T-cell (primary cell): ENCODE measurements at regions not wholly inside any gene's neighbourhood (a gene's known extent, or its start where the extent isn't known, plus 50 kb on each side); places are given as distances from the start of the nearest gene placed in this dataset.

Experiments
- ATAC-seq, 4 experiments: fragments of 200-7000 bp in 3 of 4; fragments of 150-1000 bp in 1 of 4; cut with Tn5 transposase; replicated peaks in 1 of 4; 1 replicate in 3 of 4; 2 replicates in 1 of 4; pipeline ENCODE4 v1.10.0; 2021; ENCODE audit warnings: moderate library complexity in 3 of 4, mild to moderate bottlenecking in 2 of 4, moderate number of reproducible peaks in 1 of 4
- CTCF ChIA-PET, 2 donors: fragments of 300-600 bp; sonication (Branson Sonifier 250); formaldehyde crosslinking; loops; one replicate each; lab custom pipeline; 2022; ENCODE audit warnings: antibody characterized with exemption in 2 of 2; lab: Charles Lee
- POLR2A ChIA-PET, 2 donors: fragments of 300-600 bp; sonication (Branson Sonifier 250); formaldehyde crosslinking; loops; one replicate each; lab custom pipeline; 2022; ENCODE audit warnings: antibody characterized with exemption in 2 of 2; lab: Charles Lee
- DNase-seq, 35 experiments: peaks; one replicate each; pipeline versions ENCODE4 v3.0.0 to v3.0.0-alpha.2; 2013 to 2023
- H3K27ac ChIP-seq: one replicate; pipeline ENCODE4 v1.5.1; 2013; ENCODE audit warnings: low read length
- H3K27me3 ChIP-seq, 2 experiments: replicated peaks in 1 of 2; 1 replicate in 1 of 2; 2 replicates in 1 of 2; pipeline versions ENCODE4 v1.6.1 to v1.7.0; 2013; ENCODE audit warnings: low read length in 1 of 2, mixed read lengths in 1 of 2; ENCODE audit not compliant: control insufficient read depth in 2 of 2, insufficient read depth in 2 of 2; ENCODE audit errors: extremely low read depth in 1 of 2
- H3K36me3 ChIP-seq, 2 donors: 1 replicate in 1 of 2; 2 replicates in 1 of 2; pipeline versions ENCODE4 v1.6.1 to v1.7.0; 2013; ENCODE audit warnings: low read length in 1 of 2; ENCODE audit not compliant: control insufficient read depth in 2 of 2, insufficient read depth in 1 of 2; ENCODE audit errors: extremely low read depth in 1 of 2
- H3K4me1 ChIP-seq, 2 experiments: 1 replicate in 1 of 2; 2 replicates in 1 of 2; pipeline versions ENCODE4 v1.6.1 to v1.7.0; 2013; ENCODE audit warnings: low read length in 2 of 2, mixed read lengths in 1 of 2; ENCODE audit not compliant: insufficient read depth in 2 of 2, control insufficient read depth in 1 of 2; ENCODE audit errors: extremely low read depth in 1 of 2
- H3K4me3 ChIP-seq, 2 donors: 1 replicate in 1 of 2; 2 replicates in 1 of 2; pipeline versions ENCODE4 v1.5.1 to v1.7.0; 2013; ENCODE audit warnings: mild to moderate bottlenecking in 2 of 2, low read length in 1 of 2, moderate library complexity in 1 of 2; ENCODE audit not compliant: control insufficient read depth in 1 of 2; ENCODE audit errors: extremely low read depth in 1 of 2
- H3K9me3 ChIP-seq: 2 replicates; pipeline ENCODE4 v1.7.0; 2013
- H3K27ac Mint-ChIP-seq, 2 donors: one replicate each; pipeline ENCODE4 v1.8.0; 2020 to 2021; ENCODE audit warnings: mild to moderate bottlenecking in 2 of 2, mixed read lengths in 2 of 2
- H3K27me3 Mint-ChIP-seq, 2 donors: one replicate each; pipeline ENCODE4 v1.8.0; 2021 to 2022; ENCODE audit warnings: mixed read lengths in 2 of 2
- H3K36me3 Mint-ChIP-seq: one replicate; pipeline ENCODE4 v1.8.0; 2021; ENCODE audit warnings: mixed read lengths
- H3K4me1 Mint-ChIP-seq, 3 donors: one replicate each; pipeline ENCODE4 v1.8.0; 2020 to 2022; ENCODE audit warnings: mixed read lengths in 3 of 3, mild to moderate bottlenecking in 1 of 3
- H3K4me3 Mint-ChIP-seq, 3 donors: one replicate each; pipeline ENCODE4 v1.8.0; 2020 to 2022; ENCODE audit warnings: mild to moderate bottlenecking in 3 of 3, mixed read lengths in 3 of 3, moderate library complexity in 3 of 3
- H3K9me3 Mint-ChIP-seq, 3 donors: one replicate each; pipeline ENCODE4 v1.8.0; 2020 to 2022; ENCODE audit warnings: mixed read lengths in 3 of 3
- WGBS: methylation state at CpG from one replicate; pipeline ENCODE4 v1.1.5; 2013; ENCODE audit warnings: missing lambda C conversion rate; ENCODE audit not compliant: insufficient coverage; 5-methylcytosine and 5-hydroxymethylcytosine counted together

DNA sequence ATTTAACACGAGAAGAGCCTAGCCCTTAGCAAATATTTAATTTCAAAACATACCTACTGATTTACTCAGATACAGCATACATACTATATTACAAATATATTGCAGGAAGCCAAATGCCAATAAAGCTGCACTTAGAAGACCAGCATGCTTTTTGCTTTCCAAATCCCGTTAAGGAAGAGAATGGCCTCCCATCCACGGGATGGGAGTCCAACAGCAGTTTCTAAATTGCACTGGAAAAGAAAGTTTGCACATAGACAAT, 156.3 kb upstream of the FOXN3 start:
- DNase-seq (no peak), ATAC-seq (no peak)
- H3K27me3 Mint-ChIP-seq = no peaks in the 10 kb centered on the region
- no peak overlapping the region for H3K27ac ChIP-seq
- no peak overlapping the region for H3K4me3 Mint-ChIP-seq
- peaks cover 7% of the 10 kb centered on the region in 2 donors for H3K36me3 ChIP-seq
- 100% methylated on average over 2 of the region's 3 CpGs for WGBS
- H3K36me3 Mint-ChIP-seq = peaks cover 29% of the 10 kb centered on the region
- peaks cover 0 to 19% of the 10 kb centered on the region in 2 experiments for H3K4me1 ChIP-seq
- H3K27me3 ChIP-seq = no peaks in the 10 kb centered on the region
- ChIA-PET CTCF (no interaction called here), POLR2A (no interaction called here)
- H3K4me1 Mint-ChIP-seq = peaks cover 63 to 81% (median 71%) of the 10 kb centered on the region in 3 donors
- H3K4me3 ChIP-seq = no peak overlapping the region
- no peak overlapping the region for H3K27ac Mint-ChIP-seq
- no peaks in the 10 kb centered on the region for H3K9me3 Mint-ChIP-seq
- no peaks in the 10 kb centered on the region for H3K9me3 ChIP-seq

DNA sequence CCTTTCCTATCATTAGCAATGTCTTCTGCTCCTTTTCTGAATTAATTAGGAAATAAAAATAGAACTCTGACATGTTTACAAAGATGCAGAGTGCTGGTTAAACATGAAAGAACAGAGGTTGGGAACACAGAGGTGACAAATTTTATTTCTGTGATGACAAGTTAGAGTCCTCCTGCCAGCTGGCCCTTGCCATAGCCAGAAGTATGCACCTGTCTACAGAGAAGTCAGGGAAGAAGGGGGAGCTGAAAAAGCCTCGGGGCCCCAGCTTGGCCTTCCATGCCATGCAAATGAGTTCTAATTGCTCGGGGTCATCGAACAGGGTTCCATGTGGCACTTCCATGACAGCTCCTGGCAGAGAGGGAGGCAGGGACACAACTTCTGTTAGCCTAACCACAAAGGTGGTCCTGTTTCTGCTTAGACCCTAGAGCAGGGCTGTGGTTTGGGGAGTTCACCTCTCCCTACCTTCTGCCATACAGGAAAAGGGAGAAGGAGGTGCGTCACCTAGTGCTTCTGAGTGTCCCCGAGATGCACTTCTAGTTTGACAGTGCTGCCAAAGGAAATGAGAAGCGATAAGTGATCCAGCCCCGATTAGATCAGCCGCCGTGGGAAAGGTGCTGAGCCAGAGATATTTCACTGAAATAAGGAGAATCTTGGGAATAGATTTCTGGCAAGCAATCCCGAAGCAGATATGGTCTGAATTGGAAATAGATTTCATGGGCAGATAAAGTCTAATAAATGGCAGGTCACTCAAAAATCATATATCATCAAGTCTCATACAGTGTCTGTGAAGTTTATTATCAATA, 155.8 kb upstream of the FOXN3 start:
- Mint-ChIP-seq H3K9me3 (no peaks in the 10 kb centered on the region), H3K4me3 (no peak overlapping the region), H3K27ac (no peak overlapping the region), H3K27me3 (no peaks in the 10 kb centered on the region), H3K36me3 (peaks cover 29% of the 10 kb centered on the region), H3K4me1 (peaks cover 63 to 82% (median 71%) of the 10 kb centered on the region in 3 donors)
- 95% methylated on average over 4 of the region's 10 CpGs for WGBS
- H3K36me3 ChIP-seq = peaks cover 6 to 7% of the 10 kb centered on the region in 2 donors
- ChIA-PET POLR2A (no interaction called here), CTCF (no interaction called here)
- H3K27me3 ChIP-seq = no peaks in the 10 kb centered on the region
- ATAC-seq (no peak), DNase-seq (no peak)
- peaks cover 0 to 19% of the 10 kb centered on the region in 2 experiments for H3K4me1 ChIP-seq
- no peak overlapping the region for H3K27ac ChIP-seq
- no peaks in the 10 kb centered on the region for H3K9me3 ChIP-seq
- H3K4me3 ChIP-seq = no peak overlapping the region

DNA sequence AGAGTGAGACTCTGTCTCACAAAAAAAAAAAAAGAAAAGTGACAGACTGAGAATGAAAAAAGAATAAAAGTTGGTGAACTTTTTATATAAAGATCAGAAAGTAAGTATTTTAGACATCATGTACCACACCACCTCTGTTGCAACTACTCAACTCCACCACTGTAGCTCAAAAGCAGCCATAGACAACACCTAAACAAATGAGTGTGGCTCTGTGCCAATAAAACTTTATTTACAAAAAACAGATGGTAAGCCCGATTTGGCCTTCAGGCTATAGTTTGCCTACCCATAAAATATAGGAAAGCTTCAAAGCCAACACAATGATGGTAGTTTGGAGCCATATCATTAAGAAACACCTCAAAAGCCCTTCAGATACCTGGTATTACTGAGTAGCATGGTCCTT, 154.5 kb upstream of the FOXN3 start:
- Mint-ChIP-seq H3K36me3 (peaks cover 24% of the 10 kb centered on the region), H3K4me3 (no peak overlapping the region), H3K4me1 (peaks cover 65 to 78% (median 71%) of the 10 kb centered on the region in 3 donors), H3K27ac (no peak overlapping the region), H3K9me3 (no peaks in the 10 kb centered on the region), H3K27me3 (no peaks in the 10 kb centered on the region)
- ChIA-PET CTCF (interaction anchor here in 1 of 2 donors (0.7 kb wide), 1 partner anchor 12 kb away, joined by 3 read pairs; no protein-coding TSS in a partner anchor), POLR2A (no interaction called here)
- peaks cover 0 to 19% of the 10 kb centered on the region in 2 experiments for H3K4me1 ChIP-seq
- H3K9me3 ChIP-seq = no peaks in the 10 kb centered on the region
- no CpG with 5 or more reads among the region's 1 CpG for WGBS
- DNase-seq (no peak), ATAC-seq (no peak)
- H3K4me3 ChIP-seq = no peak overlapping the region
- H3K27me3 ChIP-seq = no peaks in the 10 kb centered on the region
- no peak overlapping the region for H3K27ac ChIP-seq
- peaks cover 4 to 6% of the 10 kb centered on the region in 2 donors for H3K36me3 ChIP-seq

DNA sequence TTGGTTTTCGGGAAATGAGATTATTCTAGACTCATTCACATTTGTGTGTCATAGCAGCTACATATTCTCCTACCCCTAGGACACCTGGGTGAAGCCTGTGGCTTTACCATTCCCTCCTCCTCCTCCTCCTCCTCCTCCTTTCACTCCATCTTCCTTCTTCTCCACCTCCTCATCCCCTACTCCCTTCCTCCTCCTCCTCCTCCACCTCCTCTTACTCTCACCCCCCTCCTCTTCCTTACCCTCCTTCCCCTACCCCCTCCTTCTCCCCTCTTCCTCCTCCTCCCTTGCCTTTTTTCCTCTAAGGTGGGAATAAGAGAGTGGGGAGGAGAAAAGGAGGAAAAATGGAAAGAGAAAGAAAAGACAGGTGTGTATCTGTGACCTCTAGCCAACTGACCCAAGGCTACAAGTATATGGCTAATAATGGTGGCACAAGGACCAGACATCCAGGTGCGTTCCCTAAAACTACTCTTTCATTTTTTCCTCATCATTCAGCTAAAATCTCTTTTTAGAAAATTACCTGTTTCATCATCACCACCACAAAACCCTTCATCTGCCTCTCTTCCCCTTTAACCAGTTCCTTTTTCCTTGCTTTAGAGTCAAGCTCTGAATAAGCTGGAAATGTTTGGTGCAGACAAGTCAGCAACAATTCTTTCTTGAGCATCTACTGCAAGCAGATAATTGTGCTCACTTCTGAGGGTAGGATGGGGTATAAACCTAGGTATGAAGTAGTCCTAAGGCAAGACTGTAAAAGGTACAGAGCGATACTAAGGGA, 149.8 kb upstream of the FOXN3 start:
- Histone ChIP-seq H3K27ac (no peak overlapping the region), H3K4me1 (peaks cover 0 to 7% of the 10 kb centered on the region in 2 experiments), H3K9me3 (no peaks in the 10 kb centered on the region), H3K4me3 (no peak overlapping the region), H3K36me3 (peaks cover 6% of the 10 kb centered on the region in 2 donors), H3K27me3 (no peaks in the 10 kb centered on the region)
- Mint-ChIP-seq H3K27me3 (no peaks in the 10 kb centered on the region), H3K9me3 (no peaks in the 10 kb centered on the region), H3K36me3 (peaks cover 26% of the 10 kb centered on the region), H3K4me1 (peaks cover 62 to 75% (median 70%) of the 10 kb centered on the region in 3 donors), H3K4me3 (no peak overlapping the region), H3K27ac (no peak overlapping the region)
- DNase-seq (no peak), ATAC-seq (no peak)
- ChIA-PET CTCF (no interaction called here), POLR2A (interaction anchor here in 1 of 2 donors (0.6 kb wide), 2 partner anchors 23 to 263 kb away, joined by 3 to 4 read pairs; no protein-coding TSS in a partner anchor)
- 75% methylated on average over 2 of the region's 3 CpGs for WGBS

DNA sequence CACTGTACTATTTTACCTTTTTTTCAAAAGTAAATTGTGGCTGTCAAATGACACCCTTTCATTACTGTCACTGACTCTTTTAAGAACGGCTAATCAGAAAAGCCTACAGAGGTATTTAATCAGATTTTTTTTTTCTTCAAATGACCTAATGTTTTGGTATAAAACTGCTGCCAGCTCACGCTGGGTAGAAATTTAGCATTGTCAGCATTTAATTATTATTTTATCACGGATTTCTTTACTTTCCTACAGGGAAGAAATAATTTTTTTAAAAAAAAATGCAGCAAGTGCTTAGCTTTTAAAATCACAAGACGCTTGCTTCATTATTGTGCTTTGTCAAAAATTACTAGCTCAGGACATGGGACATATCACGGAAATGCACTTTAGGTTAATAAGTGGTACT, 149.1 kb upstream of the FOXN3 start:
- H3K4me1 ChIP-seq = peaks cover 0 to 7% of the 10 kb centered on the region in 2 experiments
- no peak overlapping the region for H3K4me3 ChIP-seq
- no peak overlapping the region for H3K4me3 Mint-ChIP-seq
- H3K36me3 Mint-ChIP-seq = peaks cover 32% of the 10 kb centered on the region
- CTCF ChIA-PET = no interaction called here
- no peaks in the 10 kb centered on the region for H3K27me3 ChIP-seq
- 100% methylated on average over 2 of the region's 5 CpGs for WGBS
- POLR2A ChIA-PET = interaction anchor here in 1 of 2 donors (0.6 kb wide), 1 partner anchor 24 kb away, joined by 4 read pairs; no protein-coding TSS in a partner anchor
- no peak for ATAC-seq
- H3K4me1 Mint-ChIP-seq = peaks cover 60 to 75% (median 69%) of the 10 kb centered on the region in 3 donors
- no peak overlapping the region for H3K27ac ChIP-seq
- peaks cover 6 to 11% of the 10 kb centered on the region in 2 donors for H3K36me3 ChIP-seq
- H3K9me3 ChIP-seq = no peaks in the 10 kb centered on the region
- peak overlapping the region in 1 of 2 donors; percentile 28 for H3K27ac Mint-ChIP-seq
- no peaks in the 10 kb centered on the region for H3K27me3 Mint-ChIP-seq
- DNase-seq = no peak
- no peaks in the 10 kb centered on the region for H3K9me3 Mint-ChIP-seq

DNA sequence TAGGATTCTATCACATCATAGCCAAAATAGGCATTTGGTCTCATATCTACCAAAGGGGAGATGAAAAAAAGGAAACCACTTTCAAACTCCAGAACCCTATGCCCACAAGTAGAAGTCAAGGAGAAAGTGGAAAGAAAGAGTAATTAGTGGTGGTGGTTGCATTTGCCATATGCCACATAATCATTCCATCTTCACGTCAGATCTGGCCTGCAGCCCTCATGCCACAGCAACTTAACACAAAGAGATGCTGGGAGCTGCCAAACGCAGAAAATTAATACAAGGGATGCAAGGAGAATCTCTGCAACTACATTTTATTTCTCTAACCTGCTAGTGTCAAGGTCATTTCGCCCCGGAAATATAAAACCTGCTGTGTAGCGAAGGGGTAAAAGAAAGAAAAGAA, 148.6 kb upstream of the FOXN3 start:
- ChIA-PET CTCF (interaction anchor here in 1 of 2 donors (0.7 kb wide), 1 partner anchor 52 kb away, joined by 3 read pairs; no protein-coding TSS in a partner anchor), POLR2A (interaction anchor here in 1 of 2 donors (0.5 kb wide), 1 partner anchor 77 kb away, joined by 6 read pairs; no protein-coding TSS in a partner anchor)
- no peaks in the 10 kb centered on the region for H3K9me3 Mint-ChIP-seq
- peak overlapping the region in 1 of 2 donors; percentile 28 for H3K27ac Mint-ChIP-seq
- ATAC-seq (no peak), DNase-seq (no peak)
- H3K9me3 ChIP-seq = no peaks in the 10 kb centered on the region
- peaks cover 5 to 16% of the 10 kb centered on the region in 2 donors for H3K36me3 ChIP-seq
- H3K4me1 Mint-ChIP-seq = peaks cover 58 to 76% (median 68%) of the 10 kb centered on the region in 3 donors
- H3K27me3 ChIP-seq = no peaks in the 10 kb centered on the region
- H3K4me1 ChIP-seq = peaks cover 0 to 7% of the 10 kb centered on the region in 2 experiments
- WGBS = no CpG with 5 or more reads among the region's 5 CpGs
- H3K4me3 Mint-ChIP-seq = no peak overlapping the region
- no peak overlapping the region for H3K27ac ChIP-seq
- H3K27me3 Mint-ChIP-seq = no peaks in the 10 kb centered on the region
- no peak overlapping the region for H3K4me3 ChIP-seq
- peaks cover 36% of the 10 kb centered on the region for H3K36me3 Mint-ChIP-seq
